CD4-positive, alpha-beta T cell treated with Interleukin-17A for 1 hour (primary cell): ENCODE measurements at regions not wholly inside any gene's neighbourhood (a gene's known extent, or its start where the extent isn't known, plus 50 kb on each side); places are given as distances from the start of the nearest gene placed in this dataset.

Source experiments
- DNase-seq: peaks from one replicate; pipeline ENCODE4 v3.0.0-alpha.2; 2020

DNA sequence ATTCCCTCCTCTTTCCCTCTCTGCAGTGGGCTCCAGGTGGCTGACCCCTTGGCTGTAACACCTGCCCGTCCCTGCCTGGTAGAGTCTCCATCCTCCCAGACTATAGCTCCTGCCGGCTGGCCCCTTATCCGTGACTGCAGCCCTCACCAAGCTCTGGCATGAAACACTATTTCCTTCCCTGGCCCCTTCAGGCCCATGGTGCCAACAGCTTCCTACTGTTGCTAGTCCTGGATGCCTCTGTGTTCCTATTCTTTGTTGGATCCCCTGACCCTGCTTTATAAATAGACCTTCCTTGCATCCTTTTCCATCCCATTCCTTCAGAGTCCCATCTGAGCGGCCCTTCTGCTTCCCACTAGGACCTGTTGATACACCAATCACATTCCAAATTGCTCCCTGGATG is 195.0 kb downstream of the ZNF326 start:
- DNase-seq = no peak

DNA sequence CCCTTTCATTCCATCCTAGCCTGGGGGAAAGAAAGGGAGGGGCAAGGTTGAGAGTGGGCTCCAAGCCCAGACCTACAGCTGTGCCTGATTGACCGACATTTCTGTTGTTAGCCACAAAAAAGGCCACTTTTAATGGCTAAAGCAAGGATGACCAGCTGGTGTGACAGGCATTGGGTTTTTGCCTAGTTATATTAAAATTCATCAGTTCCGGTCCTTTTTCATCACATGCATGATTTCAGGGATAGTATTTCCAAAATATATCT is 192.3 kb downstream of the ZNF326 start:
- no peak for DNase-seq

DNA sequence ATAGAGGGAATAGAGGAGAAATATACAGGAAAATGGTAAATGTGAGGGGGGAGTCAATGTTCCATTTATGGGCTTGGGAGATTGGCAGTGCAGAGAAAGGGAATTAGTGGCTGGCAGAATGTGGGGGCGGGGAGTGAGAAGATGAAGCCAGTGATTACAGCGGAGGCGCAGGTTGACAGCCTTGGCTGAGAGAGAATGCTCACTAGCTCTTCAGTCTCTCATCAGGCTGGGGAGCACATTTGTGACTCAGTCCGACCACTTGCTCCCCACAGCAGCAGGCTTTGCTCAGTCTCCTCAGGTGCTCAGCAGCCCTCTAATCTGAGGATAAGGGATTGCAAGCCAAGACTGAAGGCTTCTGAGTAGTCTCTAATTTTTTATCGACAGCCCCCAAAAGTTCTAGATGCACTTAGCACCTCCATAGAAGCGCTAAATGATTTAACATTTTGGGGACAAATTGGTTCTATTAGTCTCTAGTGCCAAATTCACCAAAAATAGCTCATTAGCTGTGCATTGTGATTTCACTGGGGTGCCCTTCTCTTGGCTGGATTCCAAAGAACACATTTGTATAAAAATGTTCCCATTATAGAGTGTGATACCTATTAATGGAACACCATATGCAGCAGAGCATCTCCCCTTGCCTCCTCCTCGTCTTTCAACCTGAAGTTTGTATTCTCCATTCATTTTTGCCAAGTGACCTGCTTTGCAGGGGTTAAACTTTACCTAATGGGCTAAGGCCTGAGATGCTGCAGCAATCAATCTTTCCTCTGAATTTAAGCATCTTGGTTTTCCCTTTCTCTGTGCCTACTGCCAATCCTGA is 191.8 kb downstream of the ZNF326 start:
- DNase-seq = no peak

DNA sequence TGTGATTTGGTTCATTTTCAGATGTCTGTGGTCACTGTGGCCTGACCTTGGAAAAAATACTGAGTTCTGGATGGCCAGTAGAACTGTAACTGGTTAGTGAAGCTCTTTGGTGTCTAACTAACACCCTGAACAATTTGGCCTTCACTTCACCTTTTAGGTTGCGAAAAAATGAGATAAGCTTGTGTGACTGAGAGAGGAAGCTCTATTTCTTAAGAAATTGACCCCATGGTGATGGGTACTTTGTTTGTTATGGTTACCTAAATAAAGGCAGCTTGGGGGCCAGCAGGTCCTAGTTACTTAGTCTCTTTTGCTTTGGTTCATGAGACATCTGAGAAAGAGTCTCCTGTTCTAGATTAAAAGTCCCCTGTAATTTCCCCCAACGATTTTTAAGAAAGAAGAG is 181.6 kb downstream of the ZNF326 start:
- no peak for DNase-seq

DNA sequence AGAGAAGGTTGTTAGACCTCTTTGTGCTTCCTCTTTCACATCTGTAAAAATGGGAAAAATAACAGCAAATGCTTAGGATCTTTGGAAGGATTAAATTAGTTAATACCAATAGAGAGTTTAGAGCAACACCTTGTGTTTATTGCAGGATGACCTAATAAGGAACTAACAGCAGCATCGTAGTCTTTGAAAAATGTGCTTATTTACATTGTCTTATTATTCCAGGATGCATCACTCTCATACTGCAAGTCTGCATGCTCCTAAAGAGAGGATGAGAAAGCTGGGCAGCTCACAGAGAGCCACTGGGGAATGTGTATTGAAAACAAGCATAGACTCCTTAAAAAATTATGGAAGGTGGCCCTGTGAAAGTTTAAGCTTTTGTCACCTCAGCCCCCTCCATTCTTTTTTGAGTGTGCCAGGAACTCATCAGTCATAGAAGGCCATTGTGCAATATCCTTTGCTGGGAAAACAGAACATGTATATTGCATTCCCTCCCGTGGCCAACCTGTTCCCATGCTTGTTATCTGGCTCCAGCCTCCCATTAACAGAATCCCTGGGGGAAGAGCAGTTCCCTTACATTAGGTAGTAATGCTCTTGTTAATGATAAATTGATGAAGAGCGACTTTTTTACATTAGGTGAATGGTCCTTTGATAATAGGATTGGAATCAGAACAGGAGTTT is 180.7 kb downstream of the ZNF326 start:
- DNase-seq = no peak

DNA sequence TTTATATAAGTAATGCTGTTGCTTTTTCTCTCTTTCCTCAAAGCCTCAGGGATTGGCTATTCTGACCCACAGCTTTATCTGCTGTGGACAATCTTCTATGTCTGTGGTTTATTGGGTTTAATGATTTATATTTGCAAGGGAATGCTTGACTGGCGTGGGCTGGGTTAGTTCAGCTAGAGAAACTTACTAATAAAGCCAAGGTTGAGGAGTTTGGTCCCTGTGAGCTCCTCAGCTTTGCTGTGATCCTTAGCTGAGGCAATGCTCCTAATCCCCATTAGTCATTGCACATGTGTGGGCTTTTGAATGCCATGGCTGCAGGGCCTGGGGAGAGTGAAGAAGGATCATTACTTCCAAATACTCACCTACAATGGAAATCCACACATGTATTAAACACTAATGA is 179.3 kb downstream of the ZNF326 start:
- no peak for DNase-seq

DNA sequence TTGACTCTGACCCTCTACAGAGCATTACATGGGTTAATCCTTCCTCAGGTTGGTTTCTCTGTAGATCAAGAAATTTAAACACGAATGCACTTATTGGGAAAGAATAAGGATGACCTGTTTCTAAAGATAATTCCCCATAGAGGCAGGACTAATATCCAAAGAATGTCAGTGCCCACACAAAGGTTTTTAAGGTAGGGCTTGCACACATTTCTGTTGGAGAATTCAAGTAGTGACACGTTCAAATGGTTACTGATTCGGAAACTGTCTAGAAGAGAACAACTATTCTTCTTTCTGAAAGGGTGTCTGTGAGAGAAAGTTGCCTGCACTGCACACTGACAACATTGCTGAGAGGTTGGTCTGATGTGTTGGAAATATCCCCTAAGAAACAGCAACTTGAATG is 167.3 kb downstream of the ZNF326 start:
- no peak for DNase-seq

DNA sequence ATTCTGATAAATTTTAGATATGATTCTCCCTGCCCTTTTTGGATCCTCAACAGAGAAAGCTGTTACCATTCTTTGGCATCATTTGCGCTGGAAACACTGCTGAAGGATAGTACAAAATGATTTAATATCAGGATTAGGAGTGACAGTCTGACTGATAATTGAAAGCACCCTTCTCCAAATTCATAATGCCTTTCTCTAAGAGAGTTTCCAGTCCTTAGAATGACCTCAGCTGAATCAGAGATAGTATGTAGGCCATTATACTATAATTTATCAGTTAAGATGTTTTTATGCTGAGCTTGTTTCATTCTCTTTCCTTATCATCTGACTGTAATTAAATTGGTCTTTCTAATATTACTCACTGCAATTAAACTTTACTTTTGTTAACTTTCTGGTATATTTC is 166.7 kb downstream of the ZNF326 start:
- DNase-seq = no peak

DNA sequence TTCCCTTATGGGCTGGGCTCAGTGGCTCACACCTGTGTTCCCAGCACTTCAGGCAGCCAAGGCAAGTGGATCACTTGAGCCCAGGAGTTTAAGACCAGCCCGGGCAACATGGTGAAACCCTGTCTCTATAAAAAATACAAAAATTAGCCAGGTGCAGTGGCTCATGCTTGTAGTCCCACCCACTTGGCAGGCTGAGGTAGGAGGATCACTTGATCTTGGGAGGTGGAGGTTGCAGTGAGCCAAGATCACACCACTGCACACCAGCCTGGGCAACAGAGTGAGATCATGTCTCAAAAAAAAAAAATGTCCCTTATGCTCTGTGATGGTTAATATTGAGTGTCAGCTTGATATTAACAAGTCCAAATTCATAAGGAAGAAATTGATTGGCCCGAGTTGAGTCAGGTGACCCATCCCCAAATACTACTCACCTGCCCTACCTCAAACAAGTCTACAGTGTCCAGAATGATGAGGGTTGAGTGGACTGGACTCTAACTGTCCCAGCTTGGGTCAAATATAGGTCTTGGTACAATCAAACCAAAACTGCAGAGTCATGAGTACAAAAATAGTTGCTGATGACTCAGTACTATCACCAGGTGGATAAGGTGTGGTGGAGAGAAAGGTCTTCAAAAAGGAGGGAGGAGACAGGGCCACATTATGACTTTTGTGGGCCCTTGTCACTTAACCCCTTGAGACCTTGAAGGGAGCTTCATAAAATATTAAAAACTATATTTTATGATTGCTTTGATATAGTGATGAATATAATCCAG is 161.0 kb downstream of the ZNF326 start:
- no peak for DNase-seq

DNA sequence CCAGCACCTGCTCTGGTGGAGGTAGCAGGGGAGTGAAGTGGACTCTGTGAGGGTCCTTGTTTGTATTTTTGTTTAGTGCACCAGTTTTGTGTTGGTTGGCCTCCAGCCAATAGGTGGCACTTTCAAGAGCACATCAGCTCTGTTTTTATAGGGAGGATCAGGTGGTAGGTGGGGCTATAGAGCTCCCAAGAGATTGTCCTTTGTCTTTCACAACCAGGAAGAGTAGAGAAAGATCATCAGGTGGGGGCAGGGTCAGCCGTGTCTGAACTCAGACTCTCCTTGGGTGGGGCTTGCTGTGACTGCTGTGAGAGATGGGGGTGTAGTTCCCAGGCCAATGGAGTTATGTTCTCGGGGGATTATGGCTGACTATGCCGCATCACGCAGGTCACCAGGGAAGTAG is 159.8 kb downstream of the ZNF326 start:
- no peak for DNase-seq

DNA sequence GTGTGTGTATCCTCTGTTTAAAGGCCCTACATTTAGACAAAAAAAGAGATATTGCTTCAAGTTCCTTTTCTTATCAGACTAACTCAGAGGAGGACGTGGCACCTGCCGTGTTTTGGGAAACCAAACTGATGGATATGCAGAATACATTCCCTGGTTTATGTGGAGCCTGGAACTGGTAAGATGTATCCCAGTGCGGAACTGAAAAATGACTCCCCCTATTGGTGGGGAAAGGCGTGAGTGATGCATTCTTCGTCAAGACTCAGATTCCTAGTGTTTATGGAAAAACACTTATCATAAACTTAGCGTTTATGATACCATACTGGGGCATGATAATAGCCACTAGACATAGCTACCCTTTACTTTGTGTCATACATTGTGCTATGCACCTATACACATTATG is 154.2 kb downstream of the ZNF326 start:
- no peak for DNase-seq

DNA sequence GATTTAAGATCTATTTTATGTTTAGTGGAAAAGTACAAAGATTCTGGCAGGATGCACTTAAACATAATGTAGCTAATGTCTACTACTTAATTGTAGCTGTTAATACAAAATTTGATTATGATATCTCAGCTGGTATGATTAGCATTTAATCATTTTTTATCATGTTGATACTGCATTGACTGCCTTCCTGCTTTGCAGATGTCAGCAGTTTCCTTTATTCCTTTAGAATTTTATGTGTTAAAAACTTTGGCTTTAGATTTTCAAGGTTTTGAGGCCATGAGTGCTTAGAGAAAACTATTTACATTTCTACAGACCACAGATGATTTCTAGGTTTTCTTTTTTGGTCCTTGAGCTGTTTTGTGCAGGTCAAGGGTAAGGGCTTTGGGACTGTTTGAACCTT is 152.2 kb downstream of the ZNF326 start:
- no peak for DNase-seq

DNA sequence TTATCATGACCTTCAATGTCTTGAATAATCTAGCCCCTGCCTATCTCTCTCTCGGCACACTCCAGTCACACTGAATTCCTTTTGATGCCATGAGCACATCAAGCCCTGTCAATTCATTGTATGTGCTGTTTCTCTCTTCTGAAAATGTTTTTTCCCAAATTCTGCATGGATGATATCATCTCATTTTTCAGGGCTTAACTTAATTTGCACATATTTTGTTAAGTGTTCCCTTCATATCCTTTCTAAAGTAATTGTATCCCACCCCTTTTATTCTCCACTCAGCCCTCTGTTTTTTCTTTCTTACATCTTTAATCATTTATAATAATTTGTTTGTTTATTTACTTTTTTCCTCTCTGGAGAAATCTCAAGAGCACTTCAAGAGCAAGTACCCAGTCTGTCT is 149.9 kb downstream of the ZNF326 start:
- no peak for DNase-seq

DNA sequence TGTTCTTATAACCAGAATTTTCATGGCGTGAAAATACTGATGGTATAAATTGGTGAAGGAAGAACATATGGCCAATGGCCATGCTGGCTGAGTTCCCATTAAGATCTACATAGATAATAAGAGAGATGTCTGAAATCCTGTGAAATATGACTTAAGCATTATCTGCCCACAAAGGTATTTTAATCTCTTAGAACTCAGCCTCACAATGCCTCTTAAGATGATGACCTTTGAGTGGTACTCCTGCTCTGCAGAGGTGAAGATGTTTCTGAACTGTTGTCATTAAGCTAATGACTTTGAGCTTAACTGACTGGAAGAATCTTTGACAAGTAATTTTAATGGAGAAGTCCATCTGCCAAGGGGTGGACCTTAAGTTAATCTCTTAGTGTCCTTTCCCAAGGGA is 148.7 kb downstream of the ZNF326 start:
- DNase-seq = no peak

DNA sequence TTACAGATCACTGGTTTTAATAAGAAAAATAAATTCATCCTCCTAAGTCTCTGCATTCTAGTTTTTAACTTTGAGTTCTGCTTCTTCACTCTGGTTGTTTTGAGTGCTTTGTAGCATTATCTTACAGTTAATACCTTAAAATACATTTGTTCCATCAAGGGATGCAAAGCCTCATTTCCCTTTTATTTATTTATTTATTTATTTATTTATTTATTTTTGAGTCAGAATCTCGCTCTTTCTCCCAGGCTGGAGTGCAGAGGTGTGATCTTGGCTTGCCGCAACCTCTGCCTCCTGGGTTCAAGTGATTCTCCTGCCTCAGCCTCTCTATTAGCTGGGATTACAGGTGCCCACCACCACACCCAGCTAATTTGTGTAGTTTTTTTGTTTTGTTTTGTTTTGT is 147.8 kb downstream of the ZNF326 start:
- DNase-seq = no peak

DNA sequence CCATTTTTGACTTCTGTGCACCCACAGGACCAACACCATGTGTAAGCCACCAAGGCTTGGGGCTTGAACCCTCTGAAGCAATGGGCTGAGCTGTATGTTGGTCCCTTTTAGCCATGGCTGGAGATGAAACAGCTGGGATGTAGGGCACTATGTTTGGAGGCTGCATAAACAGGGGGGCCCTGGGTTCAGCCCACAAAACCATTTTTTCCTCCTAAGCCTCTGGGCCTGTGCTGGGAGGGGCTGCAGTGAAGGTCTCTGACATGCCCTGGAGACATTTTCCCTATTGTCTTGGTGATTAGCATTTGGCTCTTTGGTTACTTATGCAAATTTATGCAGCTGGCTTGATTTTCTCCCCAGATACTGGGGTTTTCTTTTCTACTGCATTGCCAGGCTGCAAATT is 144.9 kb downstream of the ZNF326 start:
- DNase-seq = no peak

DNA sequence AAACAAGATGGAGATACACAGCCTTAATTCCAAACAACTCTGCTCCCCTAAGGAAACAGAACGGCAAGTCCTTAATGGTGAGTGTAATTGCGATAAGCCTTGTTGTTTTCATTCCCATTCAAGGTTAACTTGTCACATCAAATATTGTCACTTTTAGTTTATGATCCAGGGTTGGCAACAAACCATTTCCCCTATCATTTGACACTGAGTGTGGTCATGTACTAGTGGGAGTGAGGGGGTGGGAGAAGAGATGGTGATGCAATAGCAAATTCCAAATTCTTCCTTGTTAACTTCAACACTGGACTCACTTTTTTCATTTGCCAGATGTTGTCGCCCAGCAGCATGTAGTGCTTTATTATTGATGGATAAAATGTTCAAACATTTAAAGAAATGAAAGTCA is 140.4 kb downstream of the ZNF326 start:
- no peak for DNase-seq

DNA sequence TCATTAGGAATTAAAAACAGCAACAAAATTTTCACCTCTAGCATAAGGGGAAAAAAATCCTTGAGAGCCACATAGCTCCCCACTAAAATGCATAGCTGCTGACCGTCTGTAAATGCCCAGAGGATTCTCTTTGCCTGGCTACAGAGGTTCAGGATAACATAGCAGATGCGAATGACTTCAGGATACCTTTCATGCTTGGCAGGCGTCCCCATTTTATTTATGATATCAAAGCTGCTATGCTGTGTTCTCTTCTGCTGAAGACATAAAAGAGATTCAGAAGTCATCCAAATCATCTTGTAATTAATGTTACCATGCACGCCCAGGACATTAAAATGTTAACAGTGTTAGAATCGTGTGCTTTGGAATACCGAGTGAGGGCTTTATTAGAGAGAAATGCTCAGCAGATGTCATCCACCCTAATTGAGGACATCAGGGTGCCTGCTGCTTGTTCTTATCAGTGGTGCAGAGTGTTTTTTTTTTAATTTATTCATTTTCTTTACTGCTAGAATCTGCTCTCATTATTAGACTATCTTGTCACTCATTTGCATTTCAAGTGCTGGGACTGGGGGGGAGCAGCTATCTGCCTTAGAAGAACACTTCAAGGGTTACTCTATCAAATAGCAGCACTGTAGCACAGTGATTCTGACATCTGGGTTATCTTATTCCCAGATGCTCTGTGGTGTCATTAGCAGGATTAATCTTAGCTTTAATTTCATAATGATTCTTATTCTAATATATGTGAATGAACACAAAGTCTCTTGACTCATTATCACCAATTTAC is 139.5 kb downstream of the ZNF326 start:
- DNase-seq = no peak

DNA sequence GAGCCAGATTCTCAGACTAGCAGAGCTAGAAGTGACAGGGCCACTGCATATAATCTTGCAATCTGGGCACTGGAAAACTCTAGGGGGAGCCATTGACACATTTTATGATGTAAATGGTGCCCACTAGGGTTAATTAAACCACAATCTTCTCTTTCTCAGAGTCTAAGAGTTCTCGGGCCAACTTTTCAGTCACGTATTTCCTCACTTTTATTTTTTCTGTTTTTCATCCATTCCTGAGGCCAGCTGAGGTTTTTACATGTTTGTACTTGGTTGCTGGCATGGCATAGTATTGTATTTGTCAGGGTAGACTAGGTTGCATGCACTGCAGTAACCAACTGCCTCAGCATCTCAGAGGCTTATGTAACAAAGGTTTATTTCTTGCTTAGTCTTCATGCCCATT is 138.2 kb downstream of the ZNF326 start:
- no peak for DNase-seq

DNA sequence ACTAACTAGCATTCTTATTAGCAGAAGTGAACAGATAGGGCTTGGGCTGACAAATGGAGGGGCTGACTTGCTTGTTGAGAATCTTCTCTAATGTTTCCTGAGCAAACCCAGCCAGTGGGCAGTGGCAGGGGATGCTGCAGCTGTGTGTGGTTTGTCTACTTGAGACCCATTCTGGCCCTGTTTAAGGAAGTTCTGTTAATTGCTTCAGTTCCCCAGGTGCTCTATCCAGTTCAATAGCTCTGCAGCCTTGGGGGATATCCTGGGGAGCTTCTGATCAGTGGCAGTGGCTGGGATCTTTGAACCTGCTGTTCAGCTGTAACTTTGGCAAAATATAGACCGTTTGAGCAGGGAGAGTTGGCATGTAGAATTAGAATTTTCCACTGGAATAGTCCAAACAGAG is 137.4 kb downstream of the ZNF326 start:
- no peak for DNase-seq

DNA sequence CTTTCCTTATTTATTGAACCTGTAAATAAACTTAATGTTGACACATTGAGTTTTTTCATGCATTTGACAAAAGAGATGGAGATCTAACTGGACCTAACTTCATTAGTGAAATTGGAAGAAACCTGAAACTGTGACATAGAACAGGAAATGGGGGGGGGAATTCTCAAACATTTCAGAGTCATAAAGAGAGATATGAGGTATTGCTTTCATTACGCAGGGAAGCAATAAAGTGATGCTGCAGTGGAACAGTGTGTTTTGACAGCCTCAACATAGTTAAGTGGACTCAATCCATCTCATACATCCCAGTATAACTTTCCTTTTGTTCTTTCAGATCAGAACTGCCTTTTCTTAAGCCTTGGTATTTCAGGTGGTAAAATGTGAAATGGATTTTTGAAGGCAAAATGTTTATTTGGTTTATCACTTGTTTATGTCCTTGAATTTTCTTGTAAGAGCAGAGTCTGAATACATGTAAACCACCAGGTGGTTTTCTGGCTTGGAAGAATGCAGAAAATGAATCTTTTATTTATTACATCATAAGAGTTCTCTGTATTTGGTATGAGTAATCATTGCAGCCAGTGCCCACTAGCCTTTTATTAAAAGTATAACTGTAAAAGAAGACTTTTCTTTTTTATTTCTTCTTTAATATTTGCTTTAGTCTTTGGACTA is 132.5 kb downstream of the ZNF326 start:
- no peak for DNase-seq

DNA sequence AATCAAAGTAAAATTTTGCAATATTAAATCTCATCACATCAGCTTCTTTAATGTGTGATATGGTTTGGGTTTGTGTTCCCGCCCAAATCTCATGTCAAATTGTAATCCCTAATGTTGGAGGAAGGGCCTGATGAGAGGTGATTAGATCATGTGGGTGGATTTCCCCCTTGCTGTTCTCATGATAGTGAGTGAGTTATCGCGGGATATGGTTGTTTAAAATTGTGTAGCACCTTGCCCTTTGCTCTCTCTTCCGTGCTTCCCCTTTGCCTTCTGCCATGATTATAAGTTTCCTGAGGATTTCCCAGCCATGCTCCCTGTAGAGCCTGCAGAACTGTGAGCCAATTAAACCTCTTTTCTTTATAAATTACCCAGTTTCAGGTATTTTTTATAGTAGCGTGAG is 131.9 kb downstream of the ZNF326 start:
- DNase-seq = no peak
